H9 (cell line): ENCODE measurements at regions not wholly inside any gene's neighbourhood (a gene's known extent, or its start where the extent isn't known, plus 50 kb on each side); places are given as distances from the start of the nearest gene placed in this dataset.

Experiments used
- DNase-seq: peaks from one replicate; pipeline ENCODE4 v3.0.0-alpha.2; 2017
- H2AFZ ChIP-seq: one replicate; pipeline ENCODE4 v1.6.1; 2013; ENCODE audit warnings: mild to moderate bottlenecking, low read length, control low read depth, moderate library complexity
- H2AK5ac ChIP-seq: 2 replicates; pipeline ENCODE4 v1.6.1; 2013; ENCODE audit warnings: low read length, control low read depth, mixed read lengths; ENCODE audit not compliant: insufficient read length
- H2BK120ac ChIP-seq: one replicate; pipeline ENCODE4 v1.6.1; 2013; ENCODE audit warnings: low read depth, mild to moderate bottlenecking, low read length, control low read depth, inconsistent platforms; ENCODE audit not compliant: poor library complexity, severe bottlenecking
- H2BK12ac ChIP-seq: 2 replicates; pipeline ENCODE4 v1.6.1; 2013; ENCODE audit warnings: low read length, control low read depth, mixed read lengths, low read depth; ENCODE audit not compliant: insufficient read length
- H2BK15ac ChIP-seq: 2 replicates; pipeline ENCODE4 v1.6.1; 2013; ENCODE audit warnings: low read depth, low read length, control low read depth
- H2BK20ac ChIP-seq: one replicate; pipeline ENCODE4 v1.6.1; 2013; ENCODE audit warnings: low read depth, mild to moderate bottlenecking, low read length, control low read depth, inconsistent platforms; ENCODE audit not compliant: poor library complexity, severe bottlenecking
- H2BK5ac ChIP-seq: 2 replicates; pipeline ENCODE4 v1.6.1; 2013; ENCODE audit warnings: low read length, control low read depth, mixed read lengths; ENCODE audit not compliant: insufficient read length
- H3K14ac ChIP-seq: 2 replicates; pipeline ENCODE4 v1.6.1; 2013; ENCODE audit warnings: low read length, control low read depth; ENCODE audit not compliant: insufficient read depth
- H3K18ac ChIP-seq: 2 replicates; pipeline ENCODE4 v1.6.1; 2013; ENCODE audit warnings: low read depth, mild to moderate bottlenecking, mixed read lengths, low read length, control low read depth; ENCODE audit not compliant: insufficient read length
- H3K23ac ChIP-seq: 2 replicates; pipeline ENCODE4 v1.6.1; 2013; ENCODE audit warnings: low read length, control low read depth, mixed read lengths, low read depth; ENCODE audit not compliant: insufficient read length
- H3K23me2 ChIP-seq: 2 replicates; pipeline ENCODE4 v1.6.1; 2013; ENCODE audit warnings: low read depth, mild to moderate bottlenecking, mixed read lengths, low read length, control low read depth; ENCODE audit not compliant: insufficient read length, poor library complexity, severe bottlenecking
- H3K27ac ChIP-seq: 2 replicates; pipeline ENCODE4 v1.5.1; 2013; ENCODE audit warnings: low read length, control low read depth, mixed read lengths, low read depth; ENCODE audit not compliant: insufficient read length
- H3K27me3 ChIP-seq: 2 replicates; pipeline ENCODE4 v1.6.1; 2013; ENCODE audit warnings: low read length, control low read depth, inconsistent platforms; ENCODE audit not compliant: insufficient read depth
- H3K4ac ChIP-seq: 2 replicates; pipeline ENCODE4 v1.6.1; 2013; ENCODE audit warnings: low read depth, mild to moderate bottlenecking, control low read depth, inconsistent platforms, low read length, moderate library complexity
- H3K4me1 ChIP-seq: 2 replicates; pipeline ENCODE4 v1.6.1; 2013; ENCODE audit warnings: low read length, control low read depth, inconsistent platforms; ENCODE audit not compliant: insufficient read depth
- H3K4me2 ChIP-seq: 2 replicates; pipeline ENCODE4 v1.6.1; 2013; ENCODE audit warnings: low read length, control low read depth, mixed read lengths; ENCODE audit not compliant: insufficient read length, insufficient read depth
- H3K56ac ChIP-seq: 2 replicates; pipeline ENCODE4 v1.6.1; 2013; ENCODE audit warnings: low read depth, mild to moderate bottlenecking, mixed read lengths, low read length, control low read depth; ENCODE audit not compliant: insufficient read length
- H3K79me1 ChIP-seq: 2 replicates; pipeline ENCODE4 v1.6.1; 2013; ENCODE audit warnings: low read depth, mild to moderate bottlenecking, moderate library complexity, low read length, control low read depth, inconsistent platforms; ENCODE audit not compliant: insufficient read depth, poor library complexity, severe bottlenecking
- H3K79me2 ChIP-seq: 2 replicates; pipeline ENCODE4 v1.6.1; 2013; ENCODE audit warnings: low read length, control low read depth, inconsistent platforms; ENCODE audit not compliant: insufficient read depth
- H3K9ac ChIP-seq: 2 replicates; pipeline ENCODE4 v1.6.1; 2013; ENCODE audit warnings: low read length, control low read depth, mixed read lengths; ENCODE audit not compliant: insufficient read length; ENCODE audit errors: extremely low read depth
- H3K9me3 ChIP-seq: one replicate; pipeline ENCODE4 v1.6.1; 2013; ENCODE audit warnings: low read depth, low read length, inconsistent platforms; ENCODE audit not compliant: control insufficient read depth
- H3T11ph ChIP-seq: one replicate; pipeline ENCODE4 v1.6.1; 2013; ENCODE audit warnings: mild to moderate bottlenecking, low read length, control low read depth, inconsistent platforms
- H4K20me1 ChIP-seq: one replicate; pipeline ENCODE4 v1.6.1; 2013; ENCODE audit not compliant: control insufficient read depth, insufficient read length, insufficient read depth
- H4K5ac ChIP-seq: 2 replicates; pipeline ENCODE4 v1.6.1; 2013; ENCODE audit warnings: low read depth, mild to moderate bottlenecking, mixed read lengths, low read length, control low read depth; ENCODE audit not compliant: insufficient read length
- H4K8ac ChIP-seq: replicated peaks from 2 replicates; pipeline ENCODE4 v1.6.1; 2013; ENCODE audit warnings: low read length, control low read depth, mixed read lengths, low read depth; ENCODE audit not compliant: insufficient read length
- H4K91ac ChIP-seq: 2 replicates; pipeline ENCODE4 v1.6.1; 2013; ENCODE audit warnings: low read depth, mild to moderate bottlenecking, moderate library complexity, mixed read lengths, low read length, control low read depth; ENCODE audit not compliant: insufficient read length
- H3K27ac Mint-ChIP-seq, 3 experiments: 2 replicates in 2 of 3; 3 replicates in 1 of 3; pipeline ENCODE4 v1.8.0; 2020 to 2021; ENCODE audit warnings: mixed read lengths in 3 of 3, mild to moderate bottlenecking in 1 of 3, moderate library complexity in 1 of 3
- H3K27me3 Mint-ChIP-seq: 2 replicates; pipeline ENCODE4 v1.8.0; 2021; ENCODE audit warnings: low read depth, mild to moderate bottlenecking, moderate library complexity, mixed read lengths
- H3K36me3 Mint-ChIP-seq, 3 experiments: 2 replicates in 2 of 3; 3 replicates in 1 of 3; pipeline ENCODE4 v1.8.0; 2020 to 2021; ENCODE audit warnings: low read depth in 3 of 3, mixed read lengths in 3 of 3; ENCODE audit not compliant: insufficient read depth in 1 of 3
- H3K4me1 Mint-ChIP-seq, 2 experiments: 2 replicates each; pipeline ENCODE4 v1.8.0; 2020; ENCODE audit warnings: mixed read lengths in 2 of 2
- H3K4me3 Mint-ChIP-seq, 2 experiments: 2 replicates in 1 of 2; 3 replicates in 1 of 2; pipeline ENCODE4 v1.8.0; 2020 to 2021; ENCODE audit warnings: mild to moderate bottlenecking in 2 of 2, mixed read lengths in 2 of 2, moderate library complexity in 1 of 2
- H3K9me3 Mint-ChIP-seq, 2 experiments: 2 replicates in 1 of 2; 3 replicates in 1 of 2; pipeline ENCODE4 v1.8.0; 2020; ENCODE audit warnings: mild to moderate bottlenecking in 2 of 2, mixed read lengths in 2 of 2, moderate library complexity in 1 of 2
- WGBS: extraction: QIAGEN DNeasy Blood & Tissue Kit; methylation state at CpG from one replicate; pipeline ENCODE4 v1.1.7; 2013; ENCODE audit warnings: missing lambda C conversion rate, low lambda C conversion rate, mixed read lengths; ENCODE audit not compliant: insufficient read length; ENCODE audit errors: extremely low coverage; 5-methylcytosine and 5-hydroxymethylcytosine counted together
- TF ChIP-seq, protein P1 (sequence below): fragments of 200-600 bp; sonication (generic); conservative IDR thresholded peaks from 3 replicates; pipeline ENCODE4 v1.8.0; 2021; ENCODE audit warnings: antibody characterized with exemption, mild to moderate bottlenecking

DNA sequence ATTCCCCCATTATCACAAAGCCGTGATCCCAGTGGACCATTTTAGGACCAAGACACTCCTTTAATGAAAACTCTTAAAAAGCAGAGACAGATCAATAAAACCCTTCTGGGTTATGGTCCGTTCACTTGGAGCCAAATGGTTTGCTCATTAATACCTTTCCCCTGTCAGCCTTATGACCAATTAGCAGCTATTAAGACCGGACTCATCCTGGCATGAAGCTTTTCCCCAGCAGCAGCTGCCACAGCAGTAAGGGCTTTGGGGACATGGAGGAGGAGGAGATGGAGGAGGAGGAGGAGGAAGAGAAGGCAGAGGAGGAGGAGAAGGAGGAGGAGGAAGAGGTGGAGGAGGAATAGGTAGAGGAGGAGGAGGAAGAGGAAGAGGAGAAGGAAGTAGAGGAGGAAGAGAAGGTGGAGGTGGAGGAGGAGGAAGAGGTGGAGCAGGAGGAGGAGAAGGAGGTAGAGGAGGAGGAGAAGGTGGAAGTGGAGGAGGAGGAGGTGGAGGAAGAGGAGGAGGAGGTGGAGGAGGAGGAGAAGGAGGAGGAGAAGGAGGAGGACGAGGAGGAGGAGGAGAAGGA, 50.1 kb upstream of the IRX3 start:
- Histone ChIP-seq H3K14ac (no peak overlapping the region), H3K56ac (no peak overlapping the region), H3K9me3 (no peaks in the 10 kb centered on the region), H3K79me2 (no peaks in the 10 kb centered on the region), H3K27ac (no peak overlapping the region), H4K5ac (no peak overlapping the region), H2AK5ac (no peak overlapping the region), H2BK12ac (no peak overlapping the region), H3K4me2 (no peak overlapping the region), H2BK5ac (no peak overlapping the region), H3K23me2 (no peaks in the 10 kb centered on the region), H2BK120ac (no peak overlapping the region), H4K20me1 (no peaks in the 10 kb centered on the region), H2BK20ac (no peak overlapping the region), H3K4ac (no peak overlapping the region), H3K9ac (no peak overlapping the region), H4K91ac (no peak overlapping the region), H3K79me1 (no peaks in the 10 kb centered on the region), H2BK15ac (no peak overlapping the region), H2AFZ (no peak overlapping the region), H3K27me3 (no peaks in the 10 kb centered on the region), H3K23ac (no peak overlapping the region), H4K8ac (no peak overlapping the region), H3K18ac (no peak overlapping the region), H3T11ph (no peak overlapping the region), H3K4me1 (peaks cover 8% of the 10 kb centered on the region)
- no CpG with 5 or more reads among the region's 4 CpGs for WGBS
- TF ChIP-seq, protein P1, sequence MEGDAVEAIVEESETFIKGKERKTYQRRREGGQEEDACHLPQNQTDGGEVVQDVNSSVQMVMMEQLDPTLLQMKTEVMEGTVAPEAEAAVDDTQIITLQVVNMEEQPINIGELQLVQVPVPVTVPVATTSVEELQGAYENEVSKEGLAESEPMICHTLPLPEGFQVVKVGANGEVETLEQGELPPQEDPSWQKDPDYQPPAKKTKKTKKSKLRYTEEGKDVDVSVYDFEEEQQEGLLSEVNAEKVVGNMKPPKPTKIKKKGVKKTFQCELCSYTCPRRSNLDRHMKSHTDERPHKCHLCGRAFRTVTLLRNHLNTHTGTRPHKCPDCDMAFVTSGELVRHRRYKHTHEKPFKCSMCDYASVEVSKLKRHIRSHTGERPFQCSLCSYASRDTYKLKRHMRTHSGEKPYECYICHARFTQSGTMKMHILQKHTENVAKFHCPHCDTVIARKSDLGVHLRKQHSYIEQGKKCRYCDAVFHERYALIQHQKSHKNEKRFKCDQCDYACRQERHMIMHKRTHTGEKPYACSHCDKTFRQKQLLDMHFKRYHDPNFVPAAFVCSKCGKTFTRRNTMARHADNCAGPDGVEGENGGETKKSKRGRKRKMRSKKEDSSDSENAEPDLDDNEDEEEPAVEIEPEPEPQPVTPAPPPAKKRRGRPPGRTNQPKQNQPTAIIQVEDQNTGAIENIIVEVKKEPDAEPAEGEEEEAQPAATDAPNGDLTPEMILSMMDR: no peak
- Mint-ChIP-seq H3K27ac (no peak overlapping the region), H3K9me3 (peaks cover 0 to 2% of the 10 kb centered on the region in 2 experiments; a peak in 2 of 5 replicates), H3K36me3 (no peaks in the 10 kb centered on the region; a peak in 1 of 7 replicates), H3K27me3 (peaks cover 10% of the 10 kb centered on the region), H3K4me3 (no peak overlapping the region; a peak in 1 of 5 replicates), H3K4me1 (peaks cover 31 to 42% of the 10 kb centered on the region in 2 experiments)
- no peak for DNase-seq
